HG03108 (cell line): ENCODE measurements at regions not wholly inside any gene's neighbourhood (a gene's known extent, or its start where the extent isn't known, plus 50 kb on each side); places are given as distances from the start of the nearest gene placed in this dataset.

Source experiments
- ATAC-seq: cut with Tn5 transposase; IDR thresholded peaks from one replicate; pipeline ENCODE4 v1.9.1; 2021; ENCODE audit warnings: moderate library complexity; ENCODE audit not compliant: unreplicated experiment

DNA sequence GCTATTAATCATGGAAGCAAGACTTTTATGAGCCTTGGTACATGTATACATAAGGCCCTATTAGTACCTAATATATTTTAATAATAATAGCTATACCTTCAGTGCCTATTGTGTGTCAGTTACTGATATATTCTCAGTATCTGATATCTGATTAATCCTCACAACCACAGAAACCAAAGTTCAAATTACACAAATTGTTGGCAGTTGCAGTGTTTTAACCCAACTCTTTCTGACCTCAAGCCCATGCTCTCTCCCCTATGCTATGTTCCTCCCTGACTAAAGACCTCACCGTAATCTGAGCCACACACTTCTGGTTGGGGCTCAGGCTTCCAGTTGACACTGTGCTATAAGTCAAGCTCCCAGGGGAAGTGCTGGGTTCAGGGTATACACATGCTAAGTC lies 214.4 kb downstream of the SPTSSA start:
- ATAC-seq = no peak

DNA sequence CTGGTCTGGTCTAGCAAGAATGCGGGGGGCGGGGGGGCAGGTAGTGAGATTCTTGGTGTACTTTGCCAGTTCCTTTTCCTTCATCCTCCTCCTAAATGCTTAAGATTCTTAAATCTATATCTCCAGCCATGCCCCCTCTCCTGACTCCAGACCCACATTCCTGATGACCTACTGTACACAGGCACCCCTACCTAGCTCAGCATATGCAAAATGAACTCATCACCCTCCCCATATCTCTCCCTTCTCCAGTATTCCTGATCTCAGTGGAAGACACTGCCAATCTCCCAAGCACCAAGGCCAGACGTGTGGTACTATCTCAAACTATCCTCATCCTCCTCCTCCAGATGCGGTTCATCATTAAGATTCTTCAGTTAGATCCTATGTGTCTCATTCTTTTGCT lies 215.8 kb downstream of the SPTSSA start:
- ATAC-seq = no peak

DNA sequence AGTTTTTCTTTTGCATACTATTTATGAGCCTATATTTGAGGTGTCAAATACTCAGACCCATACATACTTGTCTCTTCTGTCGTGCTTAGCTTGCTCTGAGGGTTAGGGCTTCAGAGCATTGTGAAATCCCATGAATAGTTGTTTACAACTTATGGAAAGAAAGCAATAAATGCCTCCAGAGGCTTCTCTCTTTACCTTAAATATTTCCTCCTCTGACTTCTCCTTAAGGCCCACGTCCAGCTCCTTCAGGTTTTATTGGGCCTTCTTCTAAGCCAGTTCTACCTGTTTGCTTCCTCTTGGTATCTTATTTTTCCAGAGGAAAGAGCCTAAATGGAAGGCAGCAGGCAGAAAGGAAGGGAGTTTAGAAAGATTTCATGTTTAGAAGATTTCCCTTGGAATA lies 218.6 kb downstream of the SPTSSA start:
- no peak for ATAC-seq

DNA sequence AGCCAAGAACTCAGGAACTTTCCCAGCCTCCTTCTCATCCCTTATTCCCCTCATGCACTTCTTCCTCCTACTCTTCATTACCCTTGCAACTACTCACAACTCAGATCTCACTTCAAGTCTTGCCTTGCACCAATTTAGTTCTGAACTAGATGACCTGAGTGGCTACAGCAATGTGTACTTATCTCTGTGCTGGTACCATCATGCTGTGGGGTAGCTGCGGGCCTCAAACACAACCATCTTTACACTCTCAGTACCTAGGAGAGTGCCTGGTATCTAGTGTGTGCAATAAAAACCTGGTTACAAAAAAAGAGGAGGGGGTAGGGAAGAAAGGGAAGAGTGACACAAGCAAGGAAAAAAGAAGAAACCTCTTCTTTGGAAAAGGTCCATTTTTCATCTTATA lies 219.0 kb downstream of the SPTSSA start:
- no peak for ATAC-seq

DNA sequence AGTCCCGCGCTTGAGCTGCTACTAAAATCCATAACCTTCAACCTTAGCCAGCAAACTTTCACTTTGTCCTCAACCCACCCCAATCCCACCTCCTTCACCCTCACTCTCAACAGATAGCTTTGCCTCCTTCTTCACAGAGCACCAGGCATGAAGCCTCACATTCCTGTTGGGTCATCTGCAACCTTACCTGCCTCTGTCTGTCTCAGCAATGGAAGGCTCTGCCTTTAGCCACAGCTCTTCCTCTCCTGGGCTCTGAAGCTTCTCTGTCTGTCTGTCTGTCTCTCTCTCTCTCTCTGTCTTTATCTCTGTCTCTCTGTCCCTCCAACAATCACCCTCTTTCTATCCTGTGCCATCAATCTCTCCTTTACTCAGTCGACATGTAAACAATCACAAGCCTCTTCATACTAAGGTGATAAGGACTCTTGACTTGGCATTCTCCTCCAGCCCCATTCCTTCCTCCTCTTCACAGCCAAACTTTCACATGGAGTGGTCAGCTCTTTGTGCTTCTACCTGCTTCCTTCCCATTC lies 220.8 kb downstream of the SPTSSA start:
- no peak for ATAC-seq

DNA sequence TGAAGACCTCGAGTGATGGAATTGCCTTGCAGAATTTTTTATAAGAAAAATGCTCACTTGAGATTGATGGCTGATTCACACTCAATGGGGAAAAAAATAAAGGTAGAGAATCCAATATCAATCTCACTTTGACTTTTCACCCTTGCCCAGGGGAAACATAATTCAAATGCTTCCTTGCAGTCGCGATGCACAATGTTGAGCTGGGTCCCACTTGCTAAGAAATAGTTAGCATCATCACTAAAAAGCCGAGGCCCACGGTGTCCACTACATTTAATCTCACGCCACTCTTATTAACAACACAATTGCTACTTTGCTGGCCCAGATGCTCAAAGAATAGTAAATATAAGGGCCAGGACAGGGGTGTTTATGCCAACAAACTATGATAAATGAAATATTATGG lies 223.4 kb downstream of the SPTSSA start:
- ATAC-seq = no peak

DNA sequence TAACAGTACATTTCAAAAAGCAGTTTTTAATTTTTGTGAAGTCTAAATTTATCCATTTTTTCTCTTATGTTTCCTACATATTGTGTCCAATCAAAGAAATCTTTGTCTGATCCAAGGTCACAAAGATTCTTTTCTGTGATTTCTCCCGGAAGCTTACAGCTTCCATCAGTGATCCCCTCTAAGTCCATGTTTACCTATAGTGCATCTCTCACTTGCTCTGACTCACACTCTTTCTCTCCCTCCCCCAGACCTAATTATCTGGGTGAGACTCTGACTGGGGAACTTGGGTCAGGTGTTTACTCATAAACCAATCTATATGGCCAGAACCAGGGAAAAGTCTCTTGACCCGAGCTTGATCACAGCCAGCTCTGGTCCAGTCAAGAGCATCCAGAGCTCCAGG lies 224.4 kb downstream of the SPTSSA start:
- ATAC-seq = no peak

DNA sequence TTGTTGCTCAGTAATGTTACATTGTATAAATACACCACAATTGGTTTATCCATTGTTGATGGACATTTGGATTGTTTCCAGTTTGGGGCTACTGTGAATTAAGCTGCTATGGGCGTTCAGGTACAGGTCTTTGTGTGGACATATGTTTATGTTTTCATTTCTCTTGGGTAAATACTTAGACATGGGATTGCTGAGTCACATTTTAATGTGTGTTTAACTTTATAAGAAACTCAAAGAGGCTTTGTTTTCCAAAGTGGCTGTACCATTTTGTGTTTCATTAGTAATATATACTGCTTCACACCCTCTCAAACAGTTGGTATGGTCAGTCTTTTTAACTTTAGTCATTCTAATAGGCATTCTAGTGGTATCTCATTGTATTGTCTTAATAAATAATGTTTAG lies 225.0 kb downstream of the SPTSSA start:
- ATAC-seq = no peak

DNA sequence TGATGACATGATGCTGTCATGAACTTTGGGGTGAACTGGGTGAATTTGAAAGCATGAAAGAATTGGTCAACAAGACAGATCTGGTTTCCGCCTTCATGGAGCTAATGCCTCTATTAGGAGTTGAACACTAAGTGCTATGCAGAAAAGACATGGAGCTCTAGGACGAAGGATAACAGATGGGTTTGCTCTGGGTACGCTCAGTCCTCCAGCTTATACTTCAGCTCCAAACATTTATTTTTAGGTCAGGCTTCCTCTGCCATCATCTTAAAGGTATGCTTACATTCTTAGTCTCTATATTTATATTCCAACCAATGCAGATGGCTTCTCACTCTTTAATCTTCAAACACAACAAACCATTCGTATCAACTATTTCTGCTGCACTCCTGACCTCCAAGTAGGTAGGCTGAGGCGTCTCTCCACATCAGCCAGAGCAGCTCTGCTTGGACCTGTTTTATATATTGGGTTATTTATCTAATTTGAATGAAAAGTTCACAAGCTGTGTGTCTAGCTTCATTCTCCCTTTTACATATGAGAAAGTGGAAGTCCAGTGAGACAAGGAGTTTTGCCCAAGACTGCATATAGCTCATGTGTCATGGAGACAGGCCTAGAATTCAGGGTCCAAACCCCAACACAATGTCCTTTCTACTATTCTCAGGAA lies 226.3 kb downstream of the SPTSSA start:
- ATAC-seq = no peak

DNA sequence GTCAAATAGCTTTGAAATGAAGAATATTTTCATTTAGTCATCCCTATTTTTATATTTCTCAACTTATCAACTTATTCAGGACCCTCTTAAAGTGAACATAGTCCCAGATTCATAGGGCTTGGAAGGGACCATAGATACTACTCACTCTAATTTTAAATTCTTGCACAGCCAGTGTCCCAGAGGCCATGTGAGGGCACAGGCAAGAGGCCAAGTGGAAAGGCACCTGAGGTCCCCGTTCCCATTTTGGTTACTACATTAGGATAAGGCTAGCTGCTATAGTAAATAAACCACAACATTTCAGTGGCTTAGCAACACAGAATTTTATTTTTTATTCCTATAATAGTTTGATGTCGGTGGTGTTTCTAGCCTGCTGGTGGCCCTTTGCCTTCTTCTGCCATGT lies 227.8 kb downstream of the SPTSSA start:
- no peak for ATAC-seq

DNA sequence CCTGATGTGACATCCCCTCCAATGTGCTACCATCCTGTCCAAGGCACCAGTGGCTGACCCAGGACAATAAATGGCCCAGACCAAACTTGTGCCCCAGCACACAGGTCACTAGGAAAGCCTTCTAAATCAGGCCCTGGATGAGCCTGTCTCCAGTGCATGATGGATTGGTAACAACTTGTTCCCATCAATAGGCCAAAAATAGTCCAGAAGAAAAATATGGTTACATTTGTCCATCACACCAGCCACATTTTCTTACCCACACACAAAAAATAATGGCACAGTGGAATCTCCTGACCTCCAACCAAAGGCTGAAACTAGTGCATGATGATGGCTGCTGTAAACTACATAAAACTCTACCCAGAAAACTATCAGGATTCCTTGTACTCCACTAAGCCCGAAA lies 228.4 kb downstream of the SPTSSA start:
- no peak for ATAC-seq

DNA sequence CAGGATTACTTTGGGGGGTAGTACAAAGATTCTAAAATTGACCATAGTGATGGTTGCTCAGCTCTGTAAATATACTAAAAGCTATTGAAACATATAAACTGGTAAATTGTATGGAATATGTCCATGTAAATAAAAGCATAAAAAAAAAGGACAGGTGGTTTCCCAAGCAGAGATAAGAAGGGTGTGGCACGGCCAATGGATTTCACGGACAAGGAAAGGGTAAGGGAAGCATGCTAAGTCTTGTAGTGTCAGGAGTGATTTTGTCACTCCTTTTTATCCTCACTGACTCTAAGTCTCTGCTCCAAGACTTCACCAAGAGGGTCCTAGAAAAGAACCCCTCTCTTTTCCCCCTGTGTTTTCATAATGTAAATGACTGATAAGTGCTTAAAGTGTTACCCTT lies 229.2 kb downstream of the SPTSSA start:
- no peak for ATAC-seq

DNA sequence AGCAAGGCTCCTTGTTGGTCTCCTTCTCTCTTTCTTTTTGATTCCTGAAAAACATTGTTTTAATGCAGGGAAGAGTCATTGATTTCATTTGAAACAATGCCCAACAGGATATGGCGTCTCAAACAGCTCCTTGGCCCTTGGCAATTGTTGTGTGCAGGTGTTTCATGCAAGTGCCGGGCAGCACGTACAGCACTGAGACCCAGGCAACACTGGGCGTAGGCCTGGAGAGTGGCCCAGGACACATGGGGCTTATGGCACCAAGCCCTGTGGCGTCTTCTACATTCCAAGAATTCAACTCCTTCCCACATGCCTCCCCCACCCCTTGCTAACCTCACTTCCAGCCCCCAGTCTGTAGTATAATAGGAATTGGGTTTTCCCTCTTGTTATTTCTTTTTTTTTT lies 230.4 kb downstream of the SPTSSA start:
- ATAC-seq = no peak

DNA sequence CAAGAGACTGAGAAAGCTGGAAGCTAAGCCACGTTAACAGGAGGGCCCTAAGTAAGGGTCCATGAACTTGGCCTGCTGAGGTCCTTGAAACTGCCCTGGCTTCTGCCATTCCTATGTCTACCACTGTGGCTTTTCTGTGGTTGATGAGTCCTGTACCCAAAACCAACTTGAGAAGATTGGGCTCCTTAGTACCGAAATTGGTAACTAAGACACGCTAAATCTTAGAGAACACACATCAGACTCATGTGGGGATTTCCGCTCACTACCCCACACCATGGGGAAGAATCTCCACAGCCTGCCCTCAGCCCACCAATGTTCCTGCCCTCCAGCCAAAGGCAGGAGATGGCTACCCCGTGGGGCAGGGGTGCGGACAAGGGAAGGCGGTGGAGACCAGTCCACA lies 232.9 kb downstream of the SPTSSA start:
- ATAC-seq = no peak

DNA sequence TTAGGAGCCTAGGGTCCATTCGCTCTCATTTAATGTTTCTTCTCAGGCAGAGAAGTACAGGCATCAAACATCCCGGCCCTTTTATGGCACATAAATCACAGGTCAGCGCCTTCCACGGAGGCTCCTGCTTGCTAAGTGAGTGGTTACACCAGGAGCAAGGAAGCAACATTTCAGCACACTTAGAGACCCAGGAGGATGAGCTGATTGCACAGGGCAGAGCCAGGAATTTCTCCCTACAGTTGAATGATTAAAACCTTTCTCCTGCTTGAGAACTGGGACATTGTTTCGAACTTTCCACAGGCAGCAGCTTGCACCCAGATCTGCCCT lies 233.4 kb downstream of the SPTSSA start:
- ATAC-seq = no peak

DNA sequence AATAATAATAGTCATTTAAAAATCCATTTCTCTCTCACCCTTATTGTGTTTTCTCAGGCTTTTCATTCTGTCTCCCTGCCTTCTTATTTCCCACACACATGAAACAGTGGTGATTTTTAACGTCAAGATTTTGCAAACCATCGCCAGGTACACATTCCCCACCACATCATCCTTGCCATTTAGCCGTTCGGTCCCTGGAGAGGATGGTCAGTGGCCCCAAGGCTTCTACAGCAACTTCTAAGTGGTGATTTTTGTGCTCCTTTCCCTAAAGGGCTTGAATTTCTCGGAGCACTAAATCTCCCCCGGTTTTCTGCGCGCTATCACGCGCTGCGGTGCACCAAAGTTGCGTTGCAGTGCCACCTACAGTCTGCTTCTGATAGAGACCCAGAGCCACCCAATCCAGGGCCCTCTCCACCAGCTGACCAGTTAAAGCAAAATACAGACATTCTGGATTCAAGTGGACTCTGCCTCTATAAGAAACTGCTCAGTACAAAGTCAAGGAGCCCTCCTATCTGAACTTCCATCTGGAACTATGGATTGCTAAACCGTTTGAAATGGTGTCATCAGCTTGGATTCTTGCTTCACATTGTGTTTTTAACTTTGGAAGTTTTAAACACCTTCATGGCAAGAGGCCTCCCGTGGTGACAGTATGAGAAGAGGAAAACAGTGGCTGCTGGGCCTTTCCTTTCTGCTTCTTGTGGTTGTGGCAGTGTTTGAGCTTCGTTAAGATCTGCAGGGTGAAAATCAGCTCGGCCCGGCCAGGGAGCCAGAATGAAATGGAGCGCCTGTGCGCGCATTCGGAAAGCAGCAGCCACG lies 234.0 kb downstream of the SPTSSA start:
- ATAC-seq = peak; percentile 74

DNA sequence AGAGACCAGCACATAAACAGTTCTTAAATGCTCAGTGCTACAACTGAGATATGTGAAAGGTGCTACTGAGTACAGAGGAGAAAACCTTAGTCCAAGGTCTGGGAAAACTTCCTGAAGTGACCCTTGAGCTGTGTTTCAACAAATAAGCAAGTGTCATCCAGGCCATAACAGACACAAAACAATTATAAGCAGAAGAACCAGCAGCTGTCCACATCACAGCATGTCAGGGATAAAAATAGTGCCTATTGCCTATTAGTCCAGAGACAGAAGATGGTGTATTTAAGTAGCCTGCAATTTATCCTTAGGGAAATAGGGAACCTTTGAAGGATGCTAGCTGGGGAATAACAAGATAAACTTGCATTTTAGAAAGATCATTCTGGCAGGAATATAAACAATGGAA lies 237.8 kb downstream of the SPTSSA start:
- no peak for ATAC-seq

DNA sequence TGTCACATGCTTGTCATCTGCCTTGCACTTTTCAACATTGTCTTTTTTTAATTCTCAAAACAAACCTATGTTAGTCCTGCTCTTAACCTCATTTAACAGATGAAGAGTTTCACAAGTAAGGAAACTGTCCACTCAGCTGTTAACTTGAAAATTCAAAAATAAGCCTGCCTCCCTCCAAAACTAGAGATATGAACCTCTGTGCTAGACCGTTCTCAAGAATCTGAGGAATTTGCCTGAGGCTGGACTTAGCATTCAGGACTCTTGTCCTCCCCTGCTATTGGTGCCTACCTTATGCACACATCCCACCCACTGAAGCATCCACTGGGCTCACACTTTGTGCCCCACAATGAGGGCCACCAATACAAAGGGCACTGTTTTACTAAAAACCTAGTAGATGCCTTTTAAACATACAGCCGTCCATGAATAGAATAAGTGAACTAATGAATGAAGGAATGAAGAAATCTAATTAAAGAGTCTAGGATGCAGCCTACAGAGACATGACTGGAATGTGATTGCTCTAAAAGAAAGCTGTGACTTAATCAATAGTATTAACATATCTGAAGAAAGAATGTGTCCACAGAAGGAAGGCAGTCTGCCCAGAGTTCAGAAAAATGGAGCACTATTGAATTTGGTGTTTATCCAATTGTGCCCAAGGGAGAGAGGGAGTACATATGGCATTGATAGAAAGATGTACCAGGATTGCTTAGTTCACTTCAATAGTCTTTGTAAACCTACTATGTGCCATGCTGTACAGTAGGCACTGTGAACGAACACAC lies 238.5 kb downstream of the SPTSSA start:
- ATAC-seq = no peak

DNA sequence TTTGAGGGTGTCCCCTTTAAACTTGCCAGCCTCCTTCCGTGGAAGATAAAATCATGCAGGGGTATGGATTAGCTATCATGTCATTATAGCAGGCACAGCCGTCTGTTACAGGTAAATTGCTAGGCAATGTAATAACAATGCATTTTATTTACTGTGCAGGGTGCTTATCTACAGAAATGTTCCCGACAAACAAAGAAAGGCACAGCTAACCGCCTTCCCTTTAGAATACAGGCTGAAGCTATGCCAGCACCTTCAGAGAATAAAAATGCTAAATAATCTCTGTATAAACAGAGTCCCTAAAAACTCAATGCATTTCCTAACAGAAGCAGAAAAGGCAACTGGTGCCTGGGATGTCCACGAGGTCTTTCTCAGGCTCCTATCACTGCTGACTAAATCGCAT lies 239.2 kb downstream of the SPTSSA start:
- no peak for ATAC-seq

DNA sequence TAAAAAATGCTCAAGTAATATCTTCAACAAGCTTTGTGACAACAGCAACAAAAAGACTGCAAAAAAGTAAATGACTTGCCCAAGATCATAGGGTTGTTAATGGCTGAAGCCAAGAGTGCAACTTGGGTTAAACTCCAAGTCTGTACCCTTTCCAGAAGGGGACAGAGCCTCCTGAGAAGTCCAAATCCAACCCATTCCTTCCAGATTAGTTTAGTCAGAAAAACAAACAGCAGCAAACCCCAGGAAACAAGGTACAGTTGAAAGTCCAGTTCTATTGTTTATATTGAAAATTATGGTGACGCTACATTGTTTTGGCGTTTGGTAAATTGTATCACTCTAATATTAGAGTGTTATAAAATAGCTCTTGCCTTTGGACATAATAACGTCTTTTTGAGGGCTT lies 239.9 kb downstream of the SPTSSA start:
- no peak for ATAC-seq

DNA sequence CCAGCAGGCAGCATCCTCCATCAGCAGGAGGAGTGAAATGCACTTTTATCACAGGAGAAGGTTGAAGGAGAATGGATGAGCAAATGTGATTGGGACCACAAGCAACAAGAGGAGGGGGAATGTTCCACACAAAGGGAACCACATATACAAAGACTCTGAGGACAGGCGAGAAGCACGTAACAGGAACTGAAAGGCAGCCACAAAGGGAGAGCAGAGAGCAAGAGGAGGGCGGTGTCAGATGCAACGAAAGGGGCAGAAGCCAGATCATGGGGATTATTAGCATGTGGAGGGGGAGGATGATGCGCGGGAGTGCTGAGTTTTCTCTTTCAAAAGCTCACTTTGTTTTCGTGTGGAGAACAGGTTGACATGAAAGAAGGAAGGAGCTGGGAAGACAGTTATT lies 241.1 kb downstream of the SPTSSA start:
- ATAC-seq = peak; percentile 75

DNA sequence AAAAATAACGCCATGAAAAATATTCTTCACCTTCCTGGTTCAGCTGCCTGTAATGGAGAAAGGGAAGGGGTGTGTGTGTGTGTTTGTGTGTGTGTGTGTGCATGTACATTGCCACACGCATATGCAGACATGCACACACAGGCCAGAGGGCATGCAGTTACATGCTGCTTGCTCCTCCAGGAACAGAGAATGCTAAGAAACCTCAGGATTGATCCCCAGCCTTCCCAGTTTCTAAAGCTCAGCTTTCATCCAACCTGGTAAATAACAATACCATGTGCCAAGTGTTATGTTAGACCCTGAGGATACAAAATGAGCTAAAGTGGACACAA lies 241.7 kb downstream of the SPTSSA start:
- no peak for ATAC-seq
